ENCODE measurements at regions not wholly inside any gene's neighbourhood (a gene's known extent, or its start where the extent isn't known, plus 50 kb on each side); places are given as distances from the start of the nearest gene placed in this dataset.

- TF ChIP-seq POLR2A (IDR thresholded peaks at IDR 0.05), result no peak
- no peak for TF ChIP-seq EP300 (IDR thresholded peaks at IDR 0.05)
- no peak for TF ChIP-seq CTCF (IDR thresholded peaks at IDR 0.05)
- TF ChIP-seq POLR2AphosphoS5 (IDR thresholded peaks at IDR 0.05), result no peak
- DNase-seq, result no peak
- intact Hi-C loops (cut with DNase I), result no loop called here
- 85 to 90% methylated on average over 1 of the region's 1 CpG for WGBS, 2 donors
- Histone ChIP-seq H3K4me1 (no peaks in the 10 kb centered on the region), H3K9me3 (peaks cover 0 to 3% (median 0%) of the 10 kb centered on the region in 4 donors), H3K27me3 (no peaks in the 10 kb centered on the region), H3K36me3 (no peaks in the 10 kb centered on the region), H3K4me3 (no peak overlapping the region), H3K27ac (no peak overlapping the region)
Measured at GRCh38 chr9:118236625-118237024, 532.4 kb downstream of the TLR4 start.

- Histone ChIP-seq H3K9me3 (peaks cover 0 to 3% (median 0%) of the 10 kb centered on the region in 4 donors), H3K36me3 (no peaks in the 10 kb centered on the region), H3K27ac (no peak overlapping the region), H3K4me1 (no peaks in the 10 kb centered on the region), H3K27me3 (no peaks in the 10 kb centered on the region), H3K4me3 (no peak overlapping the region)
- intact Hi-C loops (cut with DNase I), result no loop called here
- TF ChIP-seq POLR2A (IDR thresholded peaks at IDR 0.05), result no peak
- TF ChIP-seq POLR2AphosphoS5 (IDR thresholded peaks at IDR 0.05), result no peak
- TF ChIP-seq CTCF (IDR thresholded peaks at IDR 0.05), result no peak
- no peak for TF ChIP-seq EP300 (IDR thresholded peaks at IDR 0.05)
- no peak for DNase-seq
Measured at GRCh38 chr9:118238139-118238538, 533.9 kb downstream of the TLR4 start.

GRCh38 chr9:118252027-118252426, 547.8 kb downstream of the TLR4 start:
- no peak for DNase-seq
- Histone ChIP-seq H3K9me3 (no peaks in the 10 kb centered on the region), H3K27ac (no peak overlapping the region), H3K36me3 (no peaks in the 10 kb centered on the region), H3K27me3 (no peaks in the 10 kb centered on the region), H3K4me3 (no peak overlapping the region), H3K4me1 (no peaks in the 10 kb centered on the region)
- 90 to 92% methylated on average over 2 of the region's 2 CpGs for WGBS, 2 donors
- intact Hi-C loops (cut with DNase I), result no loop called here
- TF ChIP-seq EP300 (IDR thresholded peaks at IDR 0.05) (no peak), POLR2AphosphoS5 (IDR thresholded peaks at IDR 0.05) (no peak), POLR2A (IDR thresholded peaks at IDR 0.05) (no peak), CTCF (IDR thresholded peaks at IDR 0.05) (no peak)

- H3K9me3 ChIP-seq, result peaks cover 0 to 8% (median 2%) of the 10 kb centered on the region in 4 donors
- no peaks in the 10 kb centered on the region for H3K36me3 ChIP-seq
- H3K4me3 ChIP-seq, result no peak overlapping the region
- no peaks in the 10 kb centered on the region for H3K27me3 ChIP-seq
- WGBS, 2 donors, result 80 to 84% methylated on average over 1 of the region's 1 CpG
- H3K4me1 ChIP-seq, result no peaks in the 10 kb centered on the region
- intact Hi-C loops (cut with DNase I), result no loop called here
- TF ChIP-seq POLR2AphosphoS5 (IDR thresholded peaks at IDR 0.05) (no peak), EP300 (IDR thresholded peaks at IDR 0.05) (no peak), CTCF (IDR thresholded peaks at IDR 0.05) (no peak), POLR2A (IDR thresholded peaks at IDR 0.05) (no peak)
- no peak overlapping the region for H3K27ac ChIP-seq
- DNase-seq, result no peak
Measured at GRCh38 chr9:118262191-118262590, 558.0 kb downstream of the TLR4 start.

- Histone ChIP-seq H3K27ac (no peak overlapping the region), H3K27me3 (no peaks in the 10 kb centered on the region), H3K4me1 (no peaks in the 10 kb centered on the region), H3K9me3 (peaks cover 0 to 5% (median 2%) of the 10 kb centered on the region in 4 donors), H3K36me3 (no peaks in the 10 kb centered on the region), H3K4me3 (no peak overlapping the region)
- DNase-seq, result no peak
- TF ChIP-seq POLR2AphosphoS5 (IDR thresholded peaks at IDR 0.05) (no peak), CTCF (IDR thresholded peaks at IDR 0.05) (no peak), POLR2A (IDR thresholded peaks at IDR 0.05) (no peak), EP300 (IDR thresholded peaks at IDR 0.05) (no peak)
- intact Hi-C loops (cut with DNase I), result no loop called here
Measured at GRCh38 chr9:118263949-118264348, 559.7 kb downstream of the TLR4 start.
